SJSA1 (cell line): ENCODE measurements at regions not wholly inside any gene's neighbourhood (a gene's known extent, or its start where the extent isn't known, plus 50 kb on each side); places are given as distances from the start of the nearest gene placed in this dataset.

ENCODE experiments used
- DNase-seq, 2 experiments: peaks; one replicate each; pipeline ENCODE4 v3.0.0-alpha.2; 2015 to 2020; ENCODE audit warnings: low spot score in 2 of 2, low read depth in 1 of 2
- H3K27ac ChIP-seq: fragments of 250-450 bp; sonication (Bioruptor Pico); 2 replicates; pipeline ENCODE4 v1.5.1; 2020; ENCODE audit warnings: mild to moderate bottlenecking, moderate library complexity
- H3K27me3 ChIP-seq: fragments of 250-450 bp; sonication (Bioruptor Pico); replicated peaks from 2 replicates; pipeline ENCODE4 v1.5.1; 2020; ENCODE audit warnings: mild to moderate bottlenecking, moderate library complexity
- H3K36me3 ChIP-seq: fragments of 250-450 bp; sonication (Bioruptor Pico); 2 replicates; pipeline ENCODE4 v1.5.1; 2020; ENCODE audit warnings: mild to moderate bottlenecking
- H3K4me1 ChIP-seq: fragments of 250-450 bp; sonication (Bioruptor Pico); replicated peaks from 2 replicates; pipeline ENCODE4 v1.6.1; 2021; ENCODE audit warnings: mild to moderate bottlenecking
- H3K4me3 ChIP-seq: fragments of 250-450 bp; sonication (Bioruptor Pico); 2 replicates; pipeline ENCODE4 v1.5.1; 2020; ENCODE audit warnings: mild to moderate bottlenecking
- H3K9me3 ChIP-seq: fragments of 250-450 bp; sonication (Bioruptor Pico); replicated peaks from 2 replicates; pipeline ENCODE4 v1.5.1; 2020; ENCODE audit warnings: mild to moderate bottlenecking

DNA sequence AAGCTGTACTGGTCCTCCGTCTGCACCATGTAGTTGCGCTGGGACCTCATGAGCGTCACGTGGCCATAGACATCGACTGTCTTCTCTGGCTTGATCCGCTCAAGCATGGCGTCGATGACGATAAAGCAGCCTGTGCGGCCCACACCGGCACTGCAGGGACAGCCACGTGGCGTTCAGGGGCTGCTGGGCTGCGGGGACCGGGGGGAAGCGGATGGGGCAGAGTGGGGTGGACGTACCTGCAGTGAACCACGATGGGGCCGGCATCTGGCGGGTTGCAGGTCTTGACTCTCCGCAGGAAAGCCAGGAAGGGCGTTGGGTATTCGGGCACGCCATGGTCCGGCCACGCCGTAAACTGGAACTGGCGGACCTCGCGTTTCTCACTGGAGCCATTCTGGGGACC, 128.5 kb downstream of the PTPRS start:
- H3K4me3 ChIP-seq = no peak overlapping the region
- H3K27ac ChIP-seq = no peak overlapping the region
- no peaks in the 10 kb centered on the region for H3K4me1 ChIP-seq
- H3K36me3 ChIP-seq = peaks cover 39% of the 10 kb centered on the region
- H3K9me3 ChIP-seq = 0 out of 2 replicates have a peak, but pooled peaks cover 2% of the 10 kb centered on the region
- no peaks in the 10 kb centered on the region for H3K27me3 ChIP-seq
- DNase-seq = no peak

DNA sequence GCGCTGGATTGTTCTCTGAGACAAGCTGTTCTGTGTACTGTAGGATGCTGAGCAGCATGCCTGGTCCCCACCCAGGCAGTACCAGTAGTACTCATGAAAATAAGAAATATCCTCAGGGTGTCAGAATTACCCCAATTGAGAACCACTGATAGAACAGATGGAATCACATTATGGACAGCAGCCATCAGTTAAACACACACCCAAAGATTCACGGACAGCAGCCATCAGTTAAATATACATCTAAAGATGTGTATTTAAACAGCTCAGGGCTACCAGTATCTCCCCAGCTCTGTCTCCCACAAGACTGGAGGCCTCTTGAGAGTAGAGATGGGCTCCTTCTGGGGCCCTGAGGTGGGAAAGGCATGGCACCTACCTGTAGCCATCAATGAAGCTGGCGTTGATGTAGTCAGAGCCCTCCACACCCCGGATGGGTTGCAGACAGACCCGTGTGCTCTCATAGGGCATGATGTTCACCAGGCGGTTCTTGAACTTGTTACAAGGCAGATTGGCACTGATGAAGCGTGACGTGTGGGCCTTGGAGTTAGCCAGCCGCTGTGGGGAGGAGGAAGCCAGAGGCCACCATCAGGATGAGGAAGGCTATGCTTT, 129.3 kb downstream of the PTPRS start:
- Histone ChIP-seq H3K27me3 (no peaks in the 10 kb centered on the region), H3K4me3 (no peak overlapping the region), H3K4me1 (no peaks in the 10 kb centered on the region), H3K27ac (no peak overlapping the region), H3K9me3 (0 out of 2 replicates have a peak, but pooled peaks cover 2% of the 10 kb centered on the region), H3K36me3 (peaks cover 34% of the 10 kb centered on the region)
- no peak for DNase-seq

DNA sequence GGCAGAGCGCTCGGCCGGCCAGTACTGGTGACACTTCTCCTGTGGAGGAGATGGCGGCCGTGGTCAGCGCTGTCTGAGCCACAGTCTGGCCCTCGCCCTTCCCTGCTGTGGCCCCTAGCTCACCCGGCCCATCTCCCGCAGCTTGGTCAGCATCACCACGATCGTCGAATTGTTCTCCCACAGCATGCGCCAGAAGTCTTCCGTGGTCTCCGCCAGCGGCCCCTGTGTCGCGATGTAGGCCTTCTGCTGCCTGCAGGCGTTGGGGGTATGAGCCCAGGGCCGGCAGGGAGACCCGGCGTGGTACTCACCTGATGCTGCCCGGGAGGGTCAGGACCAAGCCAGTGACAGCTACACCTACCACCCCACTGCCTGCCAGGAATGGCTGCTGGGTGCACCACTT, 130.1 kb downstream of the PTPRS start:
- no peaks in the 10 kb centered on the region for H3K27me3 ChIP-seq
- no peaks in the 10 kb centered on the region for H3K4me1 ChIP-seq
- DNase-seq = no peak
- H3K27ac ChIP-seq = no peak overlapping the region
- H3K9me3 ChIP-seq = 0 out of 2 replicates have a peak, but pooled peaks cover 2% of the 10 kb centered on the region
- H3K4me3 ChIP-seq = no peak overlapping the region
- peaks cover 34% of the 10 kb centered on the region for H3K36me3 ChIP-seq

DNA sequence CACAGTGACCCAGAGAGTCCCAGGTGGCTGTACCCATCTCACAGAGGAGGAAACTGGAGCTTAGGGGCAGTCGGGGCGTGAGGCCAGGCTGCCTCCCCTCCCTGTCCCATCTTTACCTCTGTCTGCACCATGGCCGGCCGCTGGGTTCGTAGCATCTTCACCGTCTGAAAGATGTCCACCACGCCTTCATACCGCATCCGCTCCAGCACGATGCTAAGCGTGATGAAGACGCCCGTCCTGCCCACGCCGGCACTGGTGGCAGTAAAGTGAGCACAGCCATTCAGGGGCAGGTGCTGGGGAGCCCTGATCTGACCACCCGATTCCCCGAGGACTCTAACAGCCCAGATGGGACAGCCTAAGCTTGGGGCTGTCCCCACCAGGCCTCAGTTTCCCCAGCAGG, 132.8 kb downstream of the PTPRS start:
- Histone ChIP-seq H3K27ac (no peak overlapping the region), H3K27me3 (no peaks in the 10 kb centered on the region), H3K36me3 (peaks cover 23% of the 10 kb centered on the region), H3K4me3 (no peak overlapping the region), H3K4me1 (no peaks in the 10 kb centered on the region), H3K9me3 (0 out of 2 replicates have a peak, but pooled peaks cover 2% of the 10 kb centered on the region)
- no peak for DNase-seq

DNA sequence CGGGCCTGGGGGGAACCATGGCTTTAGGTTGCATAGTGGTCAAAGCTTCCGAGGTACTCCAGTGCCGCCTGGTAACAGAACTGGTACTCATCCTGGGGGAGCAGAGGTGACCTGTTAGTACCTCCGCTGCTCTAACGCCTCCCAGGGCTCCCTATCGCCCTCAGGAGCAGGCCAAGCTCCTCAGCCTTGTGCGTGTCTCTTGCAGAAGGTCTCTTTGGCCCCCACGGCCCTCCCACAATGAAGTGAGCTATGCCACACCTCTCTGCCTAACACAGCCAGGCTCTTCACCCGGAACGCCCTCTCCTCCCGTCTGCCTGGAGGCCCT, 133.9 kb downstream of the PTPRS start:
- peaks cover 20% of the 10 kb centered on the region for H3K36me3 ChIP-seq
- H3K4me3 ChIP-seq = no peak overlapping the region
- H3K27ac ChIP-seq = no peak overlapping the region
- no peaks in the 10 kb centered on the region for H3K27me3 ChIP-seq
- DNase-seq = no peak
- H3K4me1 ChIP-seq = no peaks in the 10 kb centered on the region
- 0 out of 2 replicates have a peak, but pooled peaks cover 2% of the 10 kb centered on the region for H3K9me3 ChIP-seq

DNA sequence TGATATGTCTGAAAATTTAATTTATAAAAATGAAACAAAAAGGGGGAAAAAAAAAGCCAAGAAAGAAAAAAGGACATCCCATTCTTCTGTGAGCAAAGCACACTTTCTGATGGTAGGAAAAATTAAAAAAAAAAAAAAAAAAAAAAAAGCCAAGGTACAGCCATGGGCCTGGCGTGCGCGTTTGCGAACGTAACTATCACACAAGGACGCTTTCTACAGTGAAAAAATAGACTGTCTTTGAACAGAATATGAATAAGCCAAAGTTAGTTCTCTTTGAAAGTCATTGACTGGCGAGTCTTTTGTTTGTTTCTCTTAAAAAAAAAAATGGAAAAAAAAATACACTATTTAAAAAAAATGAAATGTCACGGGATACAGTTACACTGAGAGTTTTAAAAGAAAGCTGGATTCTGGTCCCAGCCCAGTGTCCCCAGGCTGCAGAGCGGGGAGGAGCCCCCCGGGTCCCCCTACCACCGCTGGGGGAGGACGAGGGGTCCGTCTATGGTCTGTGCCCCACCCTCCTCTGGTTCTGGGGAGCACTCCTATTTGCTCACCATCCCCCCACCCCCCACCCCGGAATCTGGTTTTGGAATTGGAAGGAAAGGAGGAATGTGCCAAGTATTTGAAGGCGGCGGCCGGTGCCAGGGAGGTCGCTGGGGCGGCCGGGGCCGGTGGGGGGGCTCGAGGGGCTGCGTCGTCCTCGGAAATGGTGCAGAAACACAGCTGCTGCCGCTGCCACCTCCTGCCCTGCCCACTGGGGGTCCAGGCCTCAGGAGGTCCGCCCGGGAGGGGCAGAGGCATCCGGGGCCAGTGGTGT, 134.5 kb downstream of the PTPRS start:
- 0 out of 2 replicates have a peak, but pooled peaks cover 2% of the 10 kb centered on the region for H3K9me3 ChIP-seq
- no peaks in the 10 kb centered on the region for H3K4me1 ChIP-seq
- H3K27ac ChIP-seq = no peak overlapping the region
- no peak for DNase-seq
- H3K36me3 ChIP-seq = peaks cover 14% of the 10 kb centered on the region
- no peak overlapping the region for H3K4me3 ChIP-seq
- no peaks in the 10 kb centered on the region for H3K27me3 ChIP-seq

DNA sequence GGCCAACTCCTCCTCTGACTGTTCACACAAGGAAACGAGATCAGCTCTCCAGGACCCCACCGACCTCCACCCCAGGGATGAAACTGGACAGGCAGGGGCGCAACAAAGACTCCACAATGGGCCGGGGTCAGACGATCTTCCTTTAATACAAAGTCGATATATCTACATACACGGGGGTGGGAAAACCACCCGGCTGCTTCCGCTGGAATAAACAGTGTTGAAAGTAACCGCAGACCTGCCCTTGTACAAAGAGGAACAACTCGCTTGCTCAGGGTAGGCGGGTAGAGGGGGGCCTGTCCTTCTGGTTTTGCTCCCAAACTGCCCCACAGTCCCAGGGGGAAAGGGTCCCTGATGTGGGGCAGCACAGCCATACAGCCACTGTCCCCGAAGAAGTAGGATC, 135.2 kb downstream of the PTPRS start:
- no peaks in the 10 kb centered on the region for H3K4me1 ChIP-seq
- no peak for DNase-seq
- H3K36me3 ChIP-seq = peaks cover 7% of the 10 kb centered on the region
- no peaks in the 10 kb centered on the region for H3K27me3 ChIP-seq
- H3K4me3 ChIP-seq = no peak overlapping the region
- peaks cover 8% of the 10 kb centered on the region; the same call in 1 of the 2 replicates for H3K9me3 ChIP-seq
- H3K27ac ChIP-seq = no peak overlapping the region

DNA sequence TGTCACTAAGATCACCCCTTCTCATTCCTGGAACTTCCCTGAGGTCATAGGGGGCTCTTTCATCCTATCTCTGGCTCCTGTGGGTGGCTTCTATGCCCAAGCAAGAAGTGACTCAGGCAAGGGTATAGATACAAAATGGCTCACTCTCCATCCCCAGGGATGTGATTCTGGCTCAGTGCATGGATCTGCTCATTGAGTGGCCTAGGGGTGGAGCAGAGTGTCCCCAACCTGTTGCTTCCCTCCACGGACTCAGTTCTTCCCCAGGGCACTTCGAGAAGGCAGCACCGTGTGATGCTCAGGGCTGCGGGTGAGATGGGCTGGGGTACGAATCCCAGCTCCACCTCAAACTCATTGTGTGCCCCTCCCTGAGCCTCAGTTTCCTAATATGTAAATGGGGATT, 136.4 kb downstream of the PTPRS start:
- Histone ChIP-seq H3K9me3 (peaks cover 10% of the 10 kb centered on the region), H3K27me3 (no peaks in the 10 kb centered on the region), H3K4me3 (no peak overlapping the region), H3K4me1 (no peaks in the 10 kb centered on the region), H3K27ac (no peak overlapping the region), H3K36me3 (peaks cover 5% of the 10 kb centered on the region; the same call in 1 of the 2 replicates)
- DNase-seq = no peak
